ENCODE measurements at regions not wholly inside any gene's neighbourhood (a gene's known extent, or its start where the extent isn't known, plus 50 kb on each side); places are given as distances from the start of the nearest gene placed in this dataset.
"Not testable (repeated sequence)": the region's sequence is repeated elsewhere in the genome, so short reads cannot be mapped to it uniquely, and the experiment has no call there.

GRCh38 chr7:32219831-32220230 lies 149.6 kb upstream of the PDE1C start:
- not testable (repeated sequence) for TF ChIP-seq EP300, CTCF, POLR2A, POLR2AphosphoS5 (IDR thresholded peaks at IDR 0.05)
